ENCODE measurements at regions not wholly inside any gene's neighbourhood (a gene's known extent, or its start where the extent isn't known, plus 50 kb on each side); places are given as distances from the start of the nearest gene placed in this dataset.

DNA sequence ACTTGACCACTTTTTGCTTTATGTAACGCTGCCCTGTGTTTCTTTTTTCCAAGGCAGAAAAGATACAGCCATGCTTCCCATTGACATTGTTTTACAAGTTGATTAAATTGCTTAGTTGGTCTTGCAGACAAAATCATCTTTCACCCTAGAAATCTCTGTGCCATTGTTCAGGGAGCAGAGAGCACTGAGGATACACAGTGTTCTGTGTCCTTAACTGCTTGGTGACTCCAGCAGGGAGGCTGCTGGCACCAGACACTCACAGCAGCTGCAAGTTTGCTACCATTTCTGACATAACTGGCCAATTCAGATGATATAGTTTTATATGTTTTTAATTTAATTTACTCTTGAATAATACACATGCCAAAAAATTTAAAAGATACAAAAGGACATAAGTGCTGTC lies 118.7 kb downstream of the RGS2 start:
- TF ChIP-seq, protein P1, sequence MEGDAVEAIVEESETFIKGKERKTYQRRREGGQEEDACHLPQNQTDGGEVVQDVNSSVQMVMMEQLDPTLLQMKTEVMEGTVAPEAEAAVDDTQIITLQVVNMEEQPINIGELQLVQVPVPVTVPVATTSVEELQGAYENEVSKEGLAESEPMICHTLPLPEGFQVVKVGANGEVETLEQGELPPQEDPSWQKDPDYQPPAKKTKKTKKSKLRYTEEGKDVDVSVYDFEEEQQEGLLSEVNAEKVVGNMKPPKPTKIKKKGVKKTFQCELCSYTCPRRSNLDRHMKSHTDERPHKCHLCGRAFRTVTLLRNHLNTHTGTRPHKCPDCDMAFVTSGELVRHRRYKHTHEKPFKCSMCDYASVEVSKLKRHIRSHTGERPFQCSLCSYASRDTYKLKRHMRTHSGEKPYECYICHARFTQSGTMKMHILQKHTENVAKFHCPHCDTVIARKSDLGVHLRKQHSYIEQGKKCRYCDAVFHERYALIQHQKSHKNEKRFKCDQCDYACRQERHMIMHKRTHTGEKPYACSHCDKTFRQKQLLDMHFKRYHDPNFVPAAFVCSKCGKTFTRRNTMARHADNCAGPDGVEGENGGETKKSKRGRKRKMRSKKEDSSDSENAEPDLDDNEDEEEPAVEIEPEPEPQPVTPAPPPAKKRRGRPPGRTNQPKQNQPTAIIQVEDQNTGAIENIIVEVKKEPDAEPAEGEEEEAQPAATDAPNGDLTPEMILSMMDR (IDR thresholded peaks at IDR 0.05 in 4 of 5, conservative IDR thresholded peaks at IDR 0.05 in 1 of 5), result no peak
- no peak for TF ChIP-seq POLR2A (IDR thresholded peaks at IDR 0.05)
